ENCODE measurements at regions not wholly inside any gene's neighbourhood (a gene's known extent, or its start where the extent isn't known, plus 50 kb on each side); places are given as distances from the start of the nearest gene placed in this dataset.
"Not testable (repeated sequence)": the region's sequence is repeated elsewhere in the genome, so short reads cannot be mapped to it uniquely, and the experiment has no call there.

GRCh38 chr10:4177791-4178190, 392.8 kb upstream of the KLF6 start:
- DNase-seq = no peak

GRCh38 chr10:4176500-4177281, 391.7 kb upstream of the KLF6 start:
- DNase-seq = no peak

DNA sequence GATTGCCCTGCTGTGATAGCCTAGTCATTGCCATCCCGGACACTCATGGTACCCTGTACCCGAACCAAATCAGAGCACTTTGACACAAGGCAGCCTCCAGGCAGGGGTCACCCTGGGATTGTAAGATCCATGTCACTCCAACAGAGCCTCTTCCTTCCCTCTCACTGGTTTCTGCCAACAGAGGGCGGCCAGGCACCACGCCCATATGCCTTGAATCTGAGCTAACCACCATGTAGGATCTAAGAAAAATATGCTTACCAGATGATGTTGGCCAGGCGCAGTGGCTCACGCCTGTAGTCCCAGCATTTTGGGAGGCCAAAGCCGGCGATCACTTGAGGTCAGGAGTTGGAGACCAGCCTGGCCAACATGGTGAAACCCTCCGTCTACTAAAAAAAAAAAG, 389.2 kb upstream of the KLF6 start:
- DNase-seq = no peak

DNA sequence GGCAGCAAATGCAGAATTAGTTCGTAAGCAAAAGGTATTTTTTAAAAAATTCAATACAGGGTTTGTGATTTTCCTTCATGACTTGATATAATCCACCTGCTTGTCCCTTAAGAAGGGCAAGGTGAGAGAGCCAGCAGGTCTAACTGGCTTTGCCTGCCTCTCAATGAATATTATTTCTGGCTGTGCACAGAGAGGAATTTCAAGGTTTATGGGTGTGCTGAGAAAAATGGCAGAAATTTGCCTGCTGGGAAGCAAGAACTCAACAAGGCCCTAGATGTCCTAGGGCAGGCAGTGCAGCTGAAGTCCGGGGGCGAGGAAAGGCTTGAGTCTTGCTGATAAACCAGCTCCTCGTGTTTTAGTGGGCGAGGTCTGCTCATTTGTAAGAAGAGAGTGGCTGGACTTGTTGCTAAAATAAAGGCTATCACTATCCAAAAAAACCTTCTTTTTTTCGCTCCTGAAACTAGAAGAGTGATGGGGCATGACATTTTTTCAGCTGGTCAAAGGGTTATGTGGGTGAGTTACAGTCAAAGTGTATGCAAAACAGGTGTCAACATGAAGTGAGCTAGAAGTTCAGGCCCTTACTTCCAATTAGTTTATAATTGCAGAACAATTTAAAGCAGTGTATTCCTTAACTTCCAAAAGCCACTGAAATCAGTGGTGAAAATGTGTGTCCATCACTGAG, 385.8 kb upstream of the KLF6 start:
- DNase-seq = no peak

GRCh38 chr10:4170181-4170580, 385.2 kb upstream of the KLF6 start:
- no peak for DNase-seq

DNA sequence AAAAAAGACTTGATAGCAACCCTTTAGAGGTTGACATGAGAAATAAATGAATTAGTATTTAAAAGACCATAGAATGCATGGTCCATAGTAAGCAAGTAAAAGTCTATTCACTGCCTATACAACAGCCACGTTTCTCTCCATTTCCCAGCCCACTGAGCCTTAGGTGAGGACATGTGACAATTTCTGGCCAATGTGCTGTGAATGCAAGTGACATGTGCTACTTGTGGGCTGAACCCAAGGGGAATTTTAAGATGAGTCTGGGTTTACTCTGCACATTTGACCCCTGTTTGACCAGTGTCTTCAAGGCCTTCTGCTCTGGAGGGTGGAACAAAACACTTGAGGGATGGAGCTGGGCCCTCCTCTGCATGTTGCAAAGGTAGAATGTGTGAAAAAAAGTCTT, 384.4 kb upstream of the KLF6 start:
- no peak for DNase-seq

GRCh38 chr10:4167216-4167615, 382.2 kb upstream of the KLF6 start:
- DNase-seq = no peak

DNA sequence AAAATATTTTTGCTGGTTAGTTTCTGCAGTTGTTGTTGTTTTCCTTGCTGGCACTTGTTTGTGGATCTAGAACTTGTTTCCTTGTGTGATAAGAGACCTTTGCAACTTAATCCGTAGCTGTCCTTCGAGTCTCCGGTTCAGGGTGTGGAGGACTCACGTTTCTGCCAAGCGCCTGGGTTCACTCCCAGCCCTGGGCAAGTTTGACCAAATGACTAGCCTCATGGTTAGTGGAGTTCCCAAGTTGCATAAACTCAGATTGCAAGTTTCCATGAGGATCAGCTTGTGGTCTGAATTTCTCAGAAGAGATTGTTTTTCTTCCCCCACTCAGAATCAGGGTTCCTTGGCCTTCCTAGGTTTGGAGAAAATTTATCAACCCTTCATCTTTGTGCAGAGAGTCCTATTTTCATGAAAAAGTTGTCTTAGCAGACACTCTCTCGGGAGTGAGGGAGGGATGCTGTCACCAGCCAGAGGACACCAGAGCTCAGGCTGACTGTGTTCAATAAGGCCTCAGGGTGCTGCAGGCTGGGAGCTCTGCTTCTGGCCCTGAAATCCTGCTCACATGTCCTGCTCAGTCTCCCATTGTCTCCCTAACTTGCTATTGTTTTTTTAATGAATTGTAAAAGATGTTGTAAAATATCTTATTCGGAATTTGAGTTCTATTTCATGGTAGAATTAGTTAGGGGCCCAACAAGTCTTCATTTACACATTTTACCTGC, 377.7 kb upstream of the KLF6 start:
- DNase-seq = no peak

DNA sequence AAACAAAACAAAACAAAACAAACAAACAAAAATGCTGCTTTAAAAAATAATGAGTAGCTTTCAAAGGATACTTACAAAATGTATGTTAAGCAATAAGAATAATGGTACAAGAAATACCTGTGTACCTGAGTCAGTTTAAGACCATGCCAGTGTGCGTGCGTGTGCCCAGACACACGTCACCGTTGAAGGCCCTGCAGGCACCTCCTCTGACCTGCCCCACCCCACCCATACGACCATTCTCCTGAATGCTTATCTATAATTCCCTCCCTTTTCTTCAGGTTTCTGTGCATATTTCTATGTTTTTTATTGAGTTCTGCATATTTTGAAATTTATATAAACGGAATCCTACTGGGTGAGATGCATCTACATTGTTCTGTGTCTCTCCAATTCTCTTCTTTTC, 374.2 kb upstream of the KLF6 start:
- no peak for DNase-seq

DNA sequence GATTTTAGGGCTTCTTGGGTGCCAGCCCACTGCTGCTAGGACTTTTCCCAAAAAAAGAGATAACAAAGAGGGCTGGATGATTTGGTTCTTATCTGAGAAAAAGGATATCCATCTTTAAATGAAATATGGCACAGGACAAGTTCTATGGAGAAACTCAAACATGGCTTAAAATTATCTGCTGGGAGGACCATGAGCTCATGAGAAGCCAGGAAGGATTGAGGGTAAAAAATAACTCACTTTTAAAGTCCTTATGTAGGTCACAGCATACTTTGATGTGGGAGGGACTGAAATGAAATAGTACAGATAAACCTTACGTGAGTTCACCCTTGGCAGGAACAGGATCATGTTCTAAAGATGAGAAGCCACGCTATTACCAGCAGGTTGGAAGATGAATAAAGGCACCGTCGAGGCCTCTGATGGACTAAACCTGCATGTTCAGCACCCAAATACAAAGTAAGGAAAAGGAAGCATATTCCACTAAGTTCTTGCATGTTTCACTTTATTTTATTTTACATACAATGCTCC, 369.2 kb upstream of the KLF6 start:
- no peak for DNase-seq

DNA sequence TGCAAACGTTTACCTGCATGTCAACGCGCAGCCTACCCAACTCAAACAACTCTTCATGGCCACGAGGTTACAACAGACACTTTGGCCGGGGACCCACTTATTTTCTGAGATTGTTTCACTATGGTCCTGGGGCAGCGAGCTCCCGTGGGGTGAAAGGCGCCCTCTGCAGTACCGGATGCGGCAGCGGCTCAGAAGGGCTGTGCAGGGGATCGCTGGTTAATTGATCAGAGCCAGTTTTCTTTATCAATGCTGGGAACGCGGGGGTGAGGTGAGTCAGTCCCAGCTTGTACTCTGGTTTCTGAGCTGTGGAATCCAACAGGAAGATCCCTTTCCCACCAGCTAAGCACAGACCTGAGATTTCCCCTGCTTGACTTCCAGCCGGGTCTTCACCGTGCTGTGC, 366.5 kb upstream of the KLF6 start:
- no peak for DNase-seq

DNA sequence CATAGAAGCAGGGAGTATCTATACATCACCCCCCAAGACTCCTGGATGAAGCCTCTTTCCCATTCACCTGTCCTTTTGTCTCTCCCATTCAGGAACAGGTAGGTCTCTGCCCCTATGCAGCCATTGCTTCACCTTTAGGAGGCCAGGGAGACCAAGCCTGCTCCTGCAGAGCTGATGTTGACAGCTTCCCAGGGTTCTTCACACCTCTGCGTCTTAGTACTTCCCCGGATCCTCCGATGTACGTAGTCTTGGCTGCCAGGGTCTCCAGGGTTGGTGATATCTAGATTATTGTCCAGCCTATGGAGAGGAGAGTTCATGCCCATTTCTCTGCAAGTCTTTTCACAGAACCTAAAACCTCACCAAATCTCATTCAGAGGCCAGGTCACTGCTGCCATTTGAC, 365.7 kb upstream of the KLF6 start:
- no peak for DNase-seq

- not testable (repeated sequence) for DNase-seq
Observed at GRCh38 chr10:4149460-4149859, 364.5 kb upstream of the KLF6 start.

- no peak for DNase-seq
Observed at GRCh38 chr10:4147245-4147644, 362.2 kb upstream of the KLF6 start.

DNA sequence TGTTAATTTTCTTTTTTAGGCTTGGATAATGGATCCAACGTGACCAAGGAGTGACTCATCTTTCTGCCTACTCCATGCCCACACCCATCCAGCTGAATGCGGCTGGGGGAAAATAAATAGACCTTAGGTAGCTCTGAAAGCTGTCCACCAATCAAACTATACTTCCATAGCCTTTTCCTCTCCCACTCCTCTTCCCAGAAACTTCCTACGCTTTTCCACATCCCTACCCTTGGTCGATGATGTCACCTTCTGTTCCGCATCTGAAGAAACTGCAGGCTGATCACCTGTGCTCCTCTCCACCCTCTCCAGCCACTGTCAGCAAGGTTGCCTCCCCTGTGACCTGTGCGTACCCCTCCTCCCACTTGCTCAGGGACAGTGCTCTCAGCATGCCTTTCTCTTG, 359.8 kb upstream of the KLF6 start:
- DNase-seq = no peak

- DNase-seq = no peak
Observed at GRCh38 chr10:4141471-4141870, 356.5 kb upstream of the KLF6 start.

GRCh38 chr10:4138146-4138721, 353.2 kb upstream of the KLF6 start:
- no peak for DNase-seq

GRCh38 chr10:4137299-4137698, 352.3 kb upstream of the KLF6 start:
- no peak for DNase-seq

- no peak for DNase-seq
Observed at GRCh38 chr10:4136121-4136520, 351.1 kb upstream of the KLF6 start.

- DNase-seq = no peak
Observed at GRCh38 chr10:4132216-4132556, 347.2 kb upstream of the KLF6 start.

GRCh38 chr10:4131407-4132215, 346.6 kb upstream of the KLF6 start:
- DNase-seq = peak; percentile 47

- no peak for DNase-seq
Observed at GRCh38 chr10:4130685-4131084, 345.7 kb upstream of the KLF6 start.
